OCI-LY1 (cell line): ENCODE measurements at regions not wholly inside any gene's neighbourhood (a gene's known extent, or its start where the extent isn't known, plus 50 kb on each side); places are given as distances from the start of the nearest gene placed in this dataset.

Source experiments
- H2AFZ ChIP-seq: fragments of 200-600 bp; sonication (generic), shearing (Covaris generic); 2 replicates; pipeline ENCODE4 v1.6.0; 2014; ENCODE audit warnings: antibody characterized with exemption, mild to moderate bottlenecking, low read length
- H3F3A ChIP-seq: fragments of 200-600 bp; sonication (generic), shearing (Covaris generic); 2 replicates; pipeline ENCODE4 v1.6.0; 2014; ENCODE audit warnings: mild to moderate bottlenecking, antibody characterized with exemption, low read length, moderate library complexity; ENCODE audit not compliant: insufficient read depth
- H3K27ac ChIP-seq: fragments of 200-600 bp; sonication (generic); 2 replicates; pipeline ENCODE4 v1.5.1; 2014; ENCODE audit warnings: low read length, mixed run types, mild to moderate bottlenecking, low read depth; ENCODE audit not compliant: poor library complexity, severe bottlenecking
- H3K27me3 ChIP-seq: fragments of 200-600 bp; sonication (generic); 2 replicates; pipeline ENCODE4 v1.6.0; 2014; ENCODE audit warnings: antibody characterized with exemption, mild to moderate bottlenecking, low read length, moderate library complexity; ENCODE audit not compliant: insufficient read depth
- H3K36me3 ChIP-seq: fragments of 200-600 bp; sonication (generic); 2 replicates; pipeline ENCODE4 v1.6.1; 2014; ENCODE audit warnings: mild to moderate bottlenecking, antibody characterized with exemption, low read length, moderate library complexity, mixed read lengths; ENCODE audit not compliant: insufficient read depth
- H3K4me1 ChIP-seq: fragments of 200-600 bp; sonication (generic); 2 replicates; pipeline ENCODE4 v1.5.1; 2014; ENCODE audit warnings: mild to moderate bottlenecking, low read length, moderate library complexity; ENCODE audit not compliant: insufficient read depth, severe bottlenecking
- H3K4me2 ChIP-seq: fragments of 200-600 bp; sonication (generic), shearing (Covaris generic); 2 replicates; pipeline ENCODE4 v1.6.1; 2014; ENCODE audit warnings: low read length
- H3K4me3 ChIP-seq: fragments of 200-600 bp; sonication (generic); 2 replicates; pipeline ENCODE4 v1.5.1; 2014; ENCODE audit warnings: low read length, low read depth, mild to moderate bottlenecking, mixed read lengths; ENCODE audit not compliant: poor library complexity, severe bottlenecking
- H3K79me2 ChIP-seq: fragments of 200-600 bp; shearing (Covaris generic); 2 replicates; pipeline ENCODE4 v1.6.1; 2016; ENCODE audit warnings: mixed run types, low read length, mixed read lengths; ENCODE audit not compliant: insufficient read depth
- H3K9ac ChIP-seq: fragments of 200-600 bp; sonication (generic), shearing (Covaris generic); 2 replicates; pipeline ENCODE4 v1.6.1; 2014; ENCODE audit warnings: mild to moderate bottlenecking, low read length, mixed read lengths
- H3K9me2 ChIP-seq: fragments of 200-600 bp; sonication (generic), shearing (Covaris generic); 2 replicates; pipeline ENCODE4 v1.6.1; 2014; ENCODE audit warnings: low read depth, mild to moderate bottlenecking, low read length, mixed read lengths
- H3K9me3 ChIP-seq: fragments of 200-600 bp; shearing (Covaris generic); 2 replicates; pipeline ENCODE4 v1.6.1; 2014; ENCODE audit warnings: low read length, mixed read lengths
- H4K20me1 ChIP-seq: fragments of 200-600 bp; sonication (generic), shearing (Covaris generic); 2 replicates; pipeline ENCODE4 v1.6.0; 2016; ENCODE audit warnings: mild to moderate bottlenecking, low read length; ENCODE audit not compliant: insufficient read depth
- CTCF ChIP-seq: fragments of 200-600 bp; sonication (generic), shearing (Covaris generic); IDR thresholded peaks from 2 replicates; pipeline ENCODE4 v1.5.1; 2017; ENCODE audit warnings: mild to moderate bottlenecking, antibody characterized with exemption, low read length, moderate library complexity, mixed read lengths
- EZH2 ChIP-seq: fragments of 200-600 bp; sonication (generic), shearing (Covaris generic); IDR thresholded peaks from 2 replicates; pipeline ENCODE4 v1.8.0; 2017; ENCODE audit warnings: borderline replicate concordance, mixed run types, mild to moderate bottlenecking, antibody characterized with exemption, low read length, moderate library complexity, mixed read lengths

- H2AFZ ChIP-seq: no peak overlapping the region
- H3K27ac ChIP-seq: no peak overlapping the region
- H3K9me2 ChIP-seq: no peaks in the 10 kb centered on the region
- no peaks in the 10 kb centered on the region for H3K9me3 ChIP-seq
- no peak overlapping the region for H3K4me3 ChIP-seq
- no peak overlapping the region for H3K9ac ChIP-seq
- H3K27me3 ChIP-seq: no peaks in the 10 kb centered on the region
- no peaks in the 10 kb centered on the region for H3K36me3 ChIP-seq
- no peak for TF ChIP-seq CTCF
- no peak for TF ChIP-seq EZH2
- H3K4me2 ChIP-seq: no peak overlapping the region
- no peaks in the 10 kb centered on the region for H3K4me1 ChIP-seq
- H3K79me2 ChIP-seq: no peaks in the 10 kb centered on the region
- H3F3A ChIP-seq: no peaks in the 10 kb centered on the region
- no peaks in the 10 kb centered on the region for H4K20me1 ChIP-seq
Observed at GRCh38 chr1:219027146-219027673, 146.5 kb upstream of the LYPLAL1 start.

- H3K4me3 ChIP-seq: no peak overlapping the region
- H3K27ac ChIP-seq: no peak overlapping the region
- H3F3A ChIP-seq: no peaks in the 10 kb centered on the region
- no peaks in the 10 kb centered on the region for H3K79me2 ChIP-seq
- H2AFZ ChIP-seq: no peak overlapping the region
- no peaks in the 10 kb centered on the region for H3K9me3 ChIP-seq
- H4K20me1 ChIP-seq: no peaks in the 10 kb centered on the region
- H3K4me2 ChIP-seq: no peak overlapping the region
- no peaks in the 10 kb centered on the region for H3K9me2 ChIP-seq
- H3K9ac ChIP-seq: no peak overlapping the region
- H3K27me3 ChIP-seq: no peaks in the 10 kb centered on the region
- no peak for TF ChIP-seq EZH2
- no peak for TF ChIP-seq CTCF
- no peaks in the 10 kb centered on the region for H3K4me1 ChIP-seq
- H3K36me3 ChIP-seq: no peaks in the 10 kb centered on the region
Observed at GRCh38 chr1:219031809-219032208, 141.9 kb upstream of the LYPLAL1 start.

- Histone ChIP-seq H3K79me2 (no peaks in the 10 kb centered on the region), H3F3A (no peaks in the 10 kb centered on the region), H3K27me3 (no peaks in the 10 kb centered on the region), H3K4me1 (no peaks in the 10 kb centered on the region), H3K9ac (no peak overlapping the region), H3K9me2 (no peaks in the 10 kb centered on the region), H3K4me3 (no peak overlapping the region), H3K27ac (no peak overlapping the region), H4K20me1 (no peaks in the 10 kb centered on the region), H3K9me3 (no peaks in the 10 kb centered on the region), H2AFZ (no peak overlapping the region), H3K36me3 (no peaks in the 10 kb centered on the region), H3K4me2 (no peak overlapping the region)
- TF ChIP-seq EZH2: no peak
- TF ChIP-seq CTCF: no peak
Observed at GRCh38 chr1:219038398-219038797, 135.3 kb upstream of the LYPLAL1 start.
